DMS 273 treated with DMSO at 0.1 percent for 48 hours (cell line): ENCODE measurements at regions not wholly inside any gene's neighbourhood (a gene's known extent, or its start where the extent isn't known, plus 50 kb on each side); places are given as distances from the start of the nearest gene placed in this dataset.
"Not testable (repeated sequence)": the region's sequence is repeated elsewhere in the genome, so short reads cannot be mapped to it uniquely, and the experiment has no call there.

Experiments
- DNase-seq: peaks from one replicate; lab custom pipeline; 2025; lab: John Stamatoyannopoulos, UW

- DNase-seq = no peak
Measured at GRCh38 chr2:204144492-204144891, 207.9 kb downstream of the ICOS start.

GRCh38 chr2:204145263-204145751 is 208.7 kb downstream of the ICOS start:
- DNase-seq = peak; percentile 33

- DNase-seq = no peak
Measured at GRCh38 chr2:204145791-204146190, 209.2 kb downstream of the ICOS start.

GRCh38 chr2:204147040-204147439 is 210.5 kb downstream of the ICOS start:
- DNase-seq = not testable (repeated sequence)

GRCh38 chr2:204150721-204151120 is 214.2 kb downstream of the ICOS start:
- DNase-seq = no peak

GRCh38 chr2:204152616-204153015 is 216.1 kb downstream of the ICOS start:
- DNase-seq = no peak

- no peak for DNase-seq
Measured at GRCh38 chr2:204154863-204155262, 218.3 kb downstream of the ICOS start.

- DNase-seq = no peak
Measured at GRCh38 chr2:204156456-204156855, 219.9 kb downstream of the ICOS start.

- DNase-seq = no peak
Measured at GRCh38 chr2:204157684-204158083, 221.1 kb downstream of the ICOS start.

- no peak for DNase-seq
Measured at GRCh38 chr2:204159526-204159925, 223.0 kb downstream of the ICOS start.

GRCh38 chr2:204160989-204161388 is 224.4 kb downstream of the ICOS start:
- DNase-seq = no peak

- DNase-seq = no peak
Measured at GRCh38 chr2:204161886-204162285, 225.3 kb downstream of the ICOS start.

- DNase-seq = no peak
Measured at GRCh38 chr2:204166961-204167360, 230.4 kb downstream of the ICOS start.

- not testable (repeated sequence) for DNase-seq
Measured at GRCh38 chr2:204167670-204168069, 231.1 kb downstream of the ICOS start.

GRCh38 chr2:204170411-204170810 is 233.8 kb downstream of the ICOS start:
- no peak for DNase-seq

- no peak for DNase-seq
Measured at GRCh38 chr2:204171432-204172144, 235.0 kb downstream of the ICOS start.

GRCh38 chr2:204172145-204172600 is 235.6 kb downstream of the ICOS start:
- no peak for DNase-seq

- no peak for DNase-seq
Measured at GRCh38 chr2:204174034-204174433, 237.5 kb downstream of the ICOS start.

GRCh38 chr2:204175552-204176271 is 239.1 kb downstream of the ICOS start:
- DNase-seq = peak; percentile 72

- DNase-seq = no peak
Measured at GRCh38 chr2:204176306-204176705, 239.7 kb downstream of the ICOS start.

- no peak for DNase-seq
Measured at GRCh38 chr2:204177251-204177976, 240.9 kb downstream of the ICOS start.

- no peak for DNase-seq
Measured at GRCh38 chr2:204177977-204178522, 241.5 kb downstream of the ICOS start.
